Erythroblast (primary cell): ENCODE measurements at regions not wholly inside any gene's neighbourhood (a gene's known extent, or its start where the extent isn't known, plus 50 kb on each side); places are given as distances from the start of the nearest gene placed in this dataset.

Experiments used
- GATA1 ChIP-seq: IDR thresholded peaks from 2 replicates; pipeline ENCODE4 v1.6.1; 2011; ENCODE audit warnings: low read depth, mild to moderate bottlenecking, control low read depth, low read length, moderate library complexity
- POLR2A ChIP-seq: IDR thresholded peaks from 2 replicates; pipeline ENCODE4 v1.6.1; 2011; ENCODE audit warnings: mild to moderate bottlenecking, low read length

- no peak for TF ChIP-seq POLR2A
- TF ChIP-seq GATA1 = no peak
These were observed 457.2 kb downstream of the ARHGEF28 start for GRCh38 chr5:74083096-74083791.
